ENCODE measurements at regions not wholly inside any gene's neighbourhood (a gene's known extent, or its start where the extent isn't known, plus 50 kb on each side); places are given as distances from the start of the nearest gene placed in this dataset.
"Not testable (repeated sequence)": the region's sequence is repeated elsewhere in the genome, so short reads cannot be mapped to it uniquely, and the experiment has no call there.

GRCh38 chrX:22810876-22811275 lies 188.9 kb upstream of the DDX53 start:
- no peak for DNase-seq

DNA sequence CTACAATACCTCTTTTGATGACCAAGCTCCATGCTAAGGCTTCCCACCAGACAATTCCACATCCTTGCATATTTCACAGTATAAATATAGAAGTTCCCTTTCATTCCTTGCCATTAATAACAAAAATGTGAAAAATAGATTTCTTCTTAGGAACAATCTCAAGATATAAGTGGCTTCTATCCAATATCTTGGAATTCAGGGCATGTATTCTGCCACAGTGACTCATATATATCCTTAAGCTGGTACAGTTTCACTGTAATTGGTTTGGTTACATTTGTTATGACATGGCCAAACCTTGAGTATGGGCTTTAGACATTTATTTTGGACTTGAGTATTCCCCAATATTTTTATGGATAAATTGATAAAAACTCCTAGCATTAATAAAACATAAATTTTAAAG lies 181.7 kb upstream of the DDX53 start:
- DNase-seq, result no peak

DNA sequence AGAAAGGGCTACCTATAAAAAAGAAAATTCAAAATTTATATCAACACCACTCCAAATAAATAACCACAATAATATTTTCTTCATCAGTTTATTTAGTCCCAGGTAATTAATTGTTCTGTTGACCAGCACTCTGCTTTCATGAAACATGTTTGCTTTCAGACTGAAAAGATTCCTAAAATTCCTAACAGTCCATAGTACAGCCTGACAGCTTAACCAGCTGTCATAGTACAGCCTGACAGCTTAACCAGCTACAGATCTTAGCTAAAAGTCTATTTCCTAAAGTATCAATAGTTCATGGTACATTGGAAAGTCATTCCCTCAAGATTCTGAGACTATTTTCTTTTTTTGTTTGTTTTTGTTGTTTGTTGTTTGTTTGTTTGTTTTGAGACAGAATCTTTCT lies 144.1 kb upstream of the DDX53 start:
- no peak for DNase-seq

- no peak for DNase-seq
Measured at GRCh38 chrX:22859642-22860041, 140.1 kb upstream of the DDX53 start.

- DNase-seq, result not testable (repeated sequence)
Measured at GRCh38 chrX:22866801-22867200, 133.0 kb upstream of the DDX53 start.

DNA sequence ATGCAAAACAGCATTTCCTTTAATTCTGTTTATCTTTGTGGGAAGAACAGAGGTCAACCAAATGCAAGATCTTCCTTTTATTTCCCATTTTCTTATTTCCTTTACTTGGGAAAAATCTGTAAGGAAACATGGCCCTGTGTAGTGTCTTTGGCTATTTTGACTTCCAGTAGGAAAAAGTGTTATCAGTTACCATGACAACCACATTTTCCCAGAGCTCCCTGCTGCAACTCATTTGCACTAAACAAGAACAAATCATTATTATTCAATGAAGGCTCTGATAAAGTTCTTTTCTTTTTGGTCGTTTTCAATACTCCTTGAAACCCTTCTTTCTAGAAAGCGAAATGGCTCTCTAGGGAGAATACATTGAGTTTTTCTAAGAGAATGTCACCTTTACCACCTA lies 117.2 kb upstream of the DDX53 start:
- DNase-seq, result no peak

DNA sequence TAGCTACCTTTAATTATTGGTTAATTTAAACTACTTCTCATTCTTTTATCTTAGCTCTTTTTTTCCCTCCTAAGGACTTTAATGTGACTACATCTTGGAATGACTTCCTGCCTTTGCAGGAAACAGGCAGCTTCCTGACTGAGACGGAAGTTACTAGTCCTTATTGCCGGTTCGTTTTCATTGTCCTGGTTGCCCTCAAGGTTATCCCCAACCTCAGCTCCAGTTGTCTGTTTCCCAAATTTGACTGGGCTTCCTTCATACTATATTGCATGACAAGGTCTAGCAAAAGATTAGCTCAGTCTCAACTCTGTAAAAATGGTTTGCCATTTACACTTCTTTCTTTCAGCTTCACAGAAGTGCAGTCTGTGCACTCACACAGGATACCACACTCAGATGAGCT lies 109.9 kb upstream of the DDX53 start:
- DNase-seq, result no peak

DNA sequence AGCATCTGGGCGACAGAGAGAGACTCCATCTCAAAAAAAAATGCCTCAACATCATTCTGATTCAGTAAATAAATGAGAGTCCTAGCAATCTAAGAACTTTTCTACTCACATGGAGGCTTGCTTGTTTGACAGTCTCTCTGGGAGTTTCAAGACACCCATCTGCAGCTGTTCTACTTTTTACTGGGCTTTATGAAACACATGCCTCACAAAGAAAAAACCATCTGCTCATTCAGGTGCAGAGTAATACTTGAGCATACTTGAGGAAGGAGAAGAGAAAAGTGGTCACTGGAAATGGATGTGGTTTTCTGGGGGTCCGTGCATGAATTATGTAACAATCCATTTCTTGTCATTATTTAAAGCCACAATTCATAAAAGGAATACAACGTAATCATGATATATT lies 87.1 kb upstream of the DDX53 start:
- no peak for DNase-seq

GRCh38 chrX:22922961-22923360 lies 76.8 kb upstream of the DDX53 start:
- no peak for DNase-seq

DNA sequence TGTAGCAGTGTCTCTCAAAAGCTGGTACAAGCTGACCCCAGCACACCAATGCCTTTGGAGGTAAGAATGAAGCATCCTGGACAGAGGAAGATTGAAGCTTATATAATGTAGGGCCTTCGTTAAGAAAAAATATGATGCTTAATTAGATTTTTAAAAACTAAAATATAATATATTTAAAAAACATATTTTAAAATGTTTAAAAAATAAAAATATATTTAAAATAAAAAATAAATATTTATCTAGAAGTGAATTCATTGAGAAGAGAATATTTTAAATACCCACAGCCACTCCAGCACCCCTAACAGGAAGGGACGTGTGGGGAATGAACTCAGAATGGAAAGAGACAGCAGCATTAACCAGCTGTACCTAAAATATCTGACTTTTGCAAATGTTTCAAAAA lies 65.1 kb upstream of the DDX53 start:
- DNase-seq, result no peak

DNA sequence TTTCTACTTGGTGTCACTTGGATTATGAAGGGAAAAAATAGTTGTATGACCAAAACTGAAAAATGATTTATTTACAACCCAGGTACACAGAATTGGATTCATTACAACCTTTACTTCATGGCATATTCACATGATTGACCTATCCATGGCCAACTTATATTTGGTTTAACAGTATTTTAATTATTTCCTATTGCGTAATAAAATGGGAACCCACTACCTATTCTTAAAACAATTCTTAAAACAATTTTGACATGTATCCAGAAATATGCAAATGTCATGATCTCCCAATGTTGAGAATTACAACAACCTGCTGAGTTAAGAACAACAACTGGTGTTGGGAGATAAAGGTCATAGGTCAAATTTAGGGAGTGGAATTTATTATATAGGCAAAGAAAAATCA lies 54.8 kb upstream of the DDX53 start:
- DNase-seq, result no peak
